ENCODE measurements at regions not wholly inside any gene's neighbourhood (a gene's known extent, or its start where the extent isn't known, plus 50 kb on each side); places are given as distances from the start of the nearest gene placed in this dataset.
A peak's percentile ranks its signal among the peaks of the same experiment; 100 is the strongest.

DNA sequence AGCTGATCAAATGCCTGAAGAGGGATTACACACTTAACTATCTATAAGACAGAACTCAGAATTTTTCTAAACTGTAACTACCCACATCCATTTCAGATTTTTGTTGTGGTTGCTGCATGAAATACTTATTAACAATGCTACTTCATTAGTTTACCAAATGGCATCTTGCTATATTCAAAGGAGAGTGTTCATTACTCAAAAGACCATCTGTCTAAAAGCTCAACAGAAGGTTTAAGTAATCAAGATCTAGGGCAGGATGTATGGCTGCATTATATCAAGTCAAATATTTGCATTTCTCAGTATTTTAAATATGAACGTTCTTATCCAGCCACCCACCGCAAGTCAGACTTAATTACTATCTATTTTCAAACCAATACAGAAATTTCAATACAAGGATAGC lies 79.9 kb downstream of the SIPA1L2 start:
- Mint-ChIP-seq H3K36me3 (ENCODE audit: low read depth) (peaks cover 2% of the 10 kb centered on the region), H3K27me3 (peaks cover 21% of the 10 kb centered on the region), H3K4me3 (no peak overlapping the region), H3K27ac (no peak overlapping the region), H3K4me1 (peaks cover 3% of the 10 kb centered on the region)
- no peak for ATAC-seq
- no peak for DNase-seq
- H3K9me3 ChIP-seq (ENCODE audit: control insufficient read depth, low read length, poor library complexity, severe bottlenecking): no peaks in the 10 kb centered on the region

DNA sequence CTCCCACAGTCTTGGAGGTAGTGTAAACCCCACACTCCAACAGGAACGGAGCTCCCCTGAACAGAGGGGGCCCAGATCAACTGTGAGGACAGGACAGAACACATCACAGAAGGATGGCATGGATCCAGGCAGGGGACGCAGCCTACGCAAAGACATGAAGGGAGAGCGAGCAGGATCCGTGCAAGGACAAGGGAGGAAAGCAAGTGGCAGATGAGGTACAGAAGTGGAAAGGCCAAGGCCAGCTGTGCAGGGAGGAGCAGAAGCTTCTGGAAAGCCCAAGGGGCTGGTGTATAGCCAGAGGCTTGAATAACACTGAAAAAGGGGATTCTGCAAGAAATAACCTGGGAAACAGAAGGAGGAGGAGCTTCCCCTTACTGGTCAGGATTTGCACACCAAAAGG lies 81.2 kb downstream of the SIPA1L2 start:
- ATAC-seq: no peak
- no peak for DNase-seq

DNA sequence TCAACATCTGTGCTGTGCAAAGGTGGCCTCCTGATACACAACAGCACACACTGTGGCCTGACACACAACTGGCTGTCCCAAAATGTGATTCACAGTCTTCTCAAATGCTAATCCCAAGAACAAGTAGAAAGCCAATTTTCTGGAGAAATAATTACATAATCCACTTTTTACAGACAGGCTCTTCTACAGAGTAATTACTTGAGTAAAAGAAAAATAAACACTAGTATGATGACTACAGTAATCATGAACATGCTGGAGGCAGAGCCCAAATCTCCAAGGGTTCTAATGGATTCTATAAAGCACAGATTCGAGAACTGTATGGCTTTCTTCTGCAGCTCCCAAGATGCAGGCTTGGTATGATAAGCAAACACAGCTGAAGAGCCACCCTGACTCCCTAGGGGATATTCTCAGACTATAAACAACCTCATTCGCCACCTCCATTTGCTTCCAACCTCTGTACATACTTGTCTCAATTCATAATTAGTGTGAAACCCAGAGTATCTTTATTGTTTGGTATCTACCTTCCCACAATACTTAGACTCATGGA lies 81.9 kb downstream of the SIPA1L2 start:
- H3K4me3 Mint-ChIP-seq: no peak overlapping the region
- H3K9me3 ChIP-seq (ENCODE audit: control insufficient read depth, low read length, poor library complexity, severe bottlenecking): no peaks in the 10 kb centered on the region
- ATAC-seq (no peak), DNase-seq (no peak)
- H3K27ac Mint-ChIP-seq: no peak overlapping the region
- peaks cover 2% of the 10 kb centered on the region for H3K36me3 Mint-ChIP-seq (ENCODE audit: low read depth)
- H3K4me1 Mint-ChIP-seq: peaks cover 3% of the 10 kb centered on the region
- H3K27me3 Mint-ChIP-seq: peaks cover 20% of the 10 kb centered on the region

More for the DNA sequence above, 81.2 kb downstream of the SIPA1L2 start:
- Mint-ChIP-seq H3K4me3 (no peak overlapping the region), H3K27ac (no peak overlapping the region), H3K27me3 (peaks cover 20% of the 10 kb centered on the region), H3K4me1 (peaks cover 3% of the 10 kb centered on the region), H3K36me3 (ENCODE audit: low read depth) (peaks cover 2% of the 10 kb centered on the region)
- no peaks in the 10 kb centered on the region for H3K9me3 ChIP-seq (ENCODE audit: control insufficient read depth, low read length, poor library complexity, severe bottlenecking)

DNA sequence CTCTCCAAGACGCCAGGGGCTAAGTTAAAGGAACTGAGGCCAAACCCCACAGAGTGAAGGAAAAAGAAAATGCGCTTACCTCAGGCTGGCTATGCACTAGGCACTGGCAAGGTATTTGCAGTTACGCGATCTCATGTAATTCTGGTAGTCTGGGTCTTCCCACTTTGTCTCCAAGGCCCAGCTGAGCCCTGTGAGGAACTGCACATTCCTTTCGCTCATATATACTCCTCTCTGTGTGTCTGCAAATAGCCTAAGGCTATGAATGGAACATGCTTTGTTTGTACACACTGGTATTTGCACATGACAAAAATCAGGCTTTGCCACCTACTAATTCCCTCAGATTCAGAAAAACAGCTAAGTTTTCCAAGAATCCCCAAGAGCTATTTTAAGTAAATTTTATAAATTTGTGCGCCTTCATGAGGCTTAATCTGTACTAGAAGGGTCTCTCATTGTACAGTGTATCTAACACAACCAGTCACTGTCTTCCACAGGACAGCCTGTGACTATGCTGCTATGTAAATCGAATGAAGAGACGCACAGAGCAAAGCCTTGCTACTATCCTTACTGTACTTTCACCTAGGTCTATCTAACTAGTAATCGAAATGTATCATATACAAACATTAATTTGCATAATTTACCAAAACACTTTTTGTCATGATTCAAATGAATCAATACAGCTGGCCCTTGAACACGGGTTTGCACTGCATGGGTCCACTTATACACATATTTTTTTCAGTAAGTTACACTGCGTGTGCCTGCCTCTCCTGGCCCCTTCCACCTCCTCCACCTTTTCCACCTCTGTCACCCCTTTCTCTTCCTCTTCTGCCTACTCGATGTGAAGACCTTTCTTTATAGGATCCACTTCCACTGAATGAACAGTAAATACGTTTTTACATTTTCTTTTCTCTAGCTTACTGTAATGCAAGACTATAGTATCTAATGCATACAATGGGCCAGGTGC lies 87.0 kb downstream of the SIPA1L2 start:
- Mint-ChIP-seq H3K27ac (no peak overlapping the region), H3K4me1 (peaks cover 3% of the 10 kb centered on the region), H3K36me3 (ENCODE audit: low read depth) (peaks cover 2% of the 10 kb centered on the region), H3K27me3 (peaks cover 21% of the 10 kb centered on the region), H3K4me3 (no peak overlapping the region)
- ATAC-seq: no peak
- DNase-seq: no peak
- H3K9me3 ChIP-seq (ENCODE audit: control insufficient read depth, low read length, poor library complexity, severe bottlenecking): no peaks in the 10 kb centered on the region

DNA sequence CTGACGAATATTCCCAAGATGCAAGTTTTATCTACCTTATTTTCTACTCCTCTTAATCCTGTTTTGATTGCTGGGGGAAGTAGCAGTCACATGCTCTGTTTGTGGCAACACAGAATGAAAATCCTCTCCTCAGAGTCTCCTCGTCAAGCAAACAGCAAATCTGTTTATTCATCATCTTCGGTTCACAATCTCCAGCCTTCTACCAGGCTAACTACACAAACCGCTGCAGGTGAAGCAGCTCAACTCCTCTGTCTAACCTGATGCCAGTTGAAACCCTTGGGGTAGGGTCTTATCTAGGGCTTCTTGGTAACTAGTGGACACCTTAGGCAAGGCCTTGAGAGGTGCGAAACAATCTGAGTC lies 91.0 kb downstream of the SIPA1L2 start:
- no peak overlapping the region for H3K27ac Mint-ChIP-seq
- H3K27me3 Mint-ChIP-seq: peaks cover 13% of the 10 kb centered on the region

DNA sequence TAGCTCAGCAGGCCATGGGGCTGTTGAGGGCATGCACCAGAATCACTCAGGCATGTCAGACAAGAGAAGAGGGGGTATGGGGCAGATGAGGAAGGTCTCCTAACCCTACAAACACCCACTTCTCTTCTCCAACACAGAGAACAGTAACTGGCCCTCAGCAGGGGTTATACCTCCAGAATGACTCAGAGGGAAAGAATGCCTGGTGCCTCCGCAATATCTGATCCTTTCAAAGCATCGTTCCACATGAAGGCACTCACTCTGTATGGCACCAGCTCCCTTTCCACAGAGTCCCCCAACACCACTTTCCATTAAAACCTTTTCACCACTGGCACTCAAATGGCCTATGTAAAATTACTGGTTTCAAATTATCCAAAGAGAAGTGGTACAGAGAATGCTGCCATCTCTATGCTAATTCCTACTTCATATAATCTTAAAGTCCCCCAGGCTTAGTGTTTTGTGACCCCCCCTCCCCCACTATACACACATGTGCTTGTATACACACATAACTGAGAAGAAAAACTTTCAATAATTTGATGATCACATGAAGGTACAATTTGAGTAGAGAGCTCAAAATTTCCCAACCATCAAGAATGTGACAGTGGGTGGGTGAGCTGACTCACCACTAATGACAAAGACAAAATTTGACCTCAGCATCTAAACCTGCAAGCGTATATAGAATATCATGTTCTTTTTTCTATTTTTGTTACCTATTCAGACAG lies 91.5 kb downstream of the SIPA1L2 start:
- ATAC-seq: no peak
- DNase-seq: no peak
- no peak overlapping the region for H3K4me3 Mint-ChIP-seq
- peaks cover 13% of the 10 kb centered on the region for H3K27me3 Mint-ChIP-seq
- no peak overlapping the region for H3K27ac Mint-ChIP-seq
- H3K4me1 Mint-ChIP-seq: no peaks in the 10 kb centered on the region
- no peaks in the 10 kb centered on the region for H3K36me3 Mint-ChIP-seq (ENCODE audit: low read depth)
- no peaks in the 10 kb centered on the region for H3K9me3 ChIP-seq (ENCODE audit: control insufficient read depth, low read length, poor library complexity, severe bottlenecking)

More for the DNA sequence above, 91.0 kb downstream of the SIPA1L2 start:
- no peak overlapping the region for H3K4me3 Mint-ChIP-seq
- DNase-seq: no peak
- H3K9me3 ChIP-seq (ENCODE audit: control insufficient read depth, low read length, poor library complexity, severe bottlenecking): no peaks in the 10 kb centered on the region
- no peaks in the 10 kb centered on the region for H3K36me3 Mint-ChIP-seq (ENCODE audit: low read depth)
- H3K4me1 Mint-ChIP-seq: no peaks in the 10 kb centered on the region
- no peak for ATAC-seq

DNA sequence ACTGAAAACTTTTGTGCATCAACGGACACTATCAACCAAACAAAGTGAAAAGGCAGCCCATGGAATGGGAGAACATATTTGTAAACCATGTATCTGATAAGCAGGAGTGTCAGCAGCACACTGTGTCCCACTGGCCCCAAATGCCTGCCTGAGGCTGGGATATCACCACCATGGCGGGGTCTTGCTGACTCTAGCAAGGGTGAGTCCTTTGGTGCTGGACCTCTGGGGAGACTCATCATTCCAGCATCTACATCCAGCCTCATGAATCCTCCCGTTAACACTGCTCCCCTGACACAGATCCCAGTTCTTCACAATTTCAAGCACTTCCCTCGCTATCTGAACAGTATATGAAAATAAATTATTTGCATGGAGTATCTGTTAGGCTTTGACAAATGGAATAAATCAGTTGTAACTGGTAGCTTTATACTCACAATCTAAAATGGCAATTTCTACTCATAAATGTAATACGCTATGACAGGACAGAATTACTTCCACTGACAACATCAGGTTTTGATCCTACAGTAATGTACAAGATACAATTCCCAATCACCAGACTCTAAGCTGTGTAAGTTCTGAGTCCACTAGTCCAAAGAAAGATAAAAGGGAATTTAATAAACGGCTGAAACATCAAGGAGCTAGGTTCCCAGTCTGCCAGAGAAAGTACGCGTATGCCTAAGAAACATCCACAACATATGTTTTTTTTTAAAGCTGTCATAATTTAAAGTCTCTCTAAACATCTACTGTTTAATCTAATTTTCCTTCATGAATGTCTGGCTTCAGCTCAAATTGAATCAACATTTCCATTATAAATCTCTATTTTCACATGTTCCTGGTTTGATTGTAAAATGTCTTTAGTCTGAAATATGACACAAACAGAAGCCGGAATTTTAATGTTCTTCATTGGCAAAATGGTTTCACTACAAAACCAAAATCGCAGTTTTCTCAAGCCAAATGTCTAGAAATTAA lies 95.1 kb downstream of the SIPA1L2 start:
- Mint-ChIP-seq H3K27ac (no peak overlapping the region), H3K4me1 (peaks cover 3% of the 10 kb centered on the region), H3K4me3 (no peak overlapping the region), H3K27me3 (peaks cover 9% of the 10 kb centered on the region), H3K36me3 (ENCODE audit: low read depth) (no peaks in the 10 kb centered on the region)
- H3K9me3 ChIP-seq (ENCODE audit: control insufficient read depth, low read length, poor library complexity, severe bottlenecking): no peaks in the 10 kb centered on the region
- ATAC-seq (no peak), DNase-seq (no peak)

DNA sequence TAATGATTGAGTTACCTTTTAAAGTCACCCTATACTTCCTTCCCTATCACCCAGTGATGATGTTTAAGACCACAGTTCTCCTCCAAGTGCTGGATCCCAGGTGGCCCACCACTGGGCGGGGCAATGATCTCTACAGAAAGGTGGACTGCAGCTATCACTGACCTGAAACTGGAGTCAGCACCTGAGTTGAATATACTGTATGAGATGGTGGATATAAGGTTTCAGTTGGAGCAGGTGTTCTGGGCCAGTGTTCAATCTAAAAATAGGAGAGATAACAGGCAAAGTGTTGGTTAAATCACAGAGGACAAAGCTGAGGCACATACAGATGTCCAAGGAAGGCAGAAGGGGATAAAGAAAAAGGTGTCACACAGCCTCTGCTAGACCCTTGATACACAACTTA lies 96.6 kb downstream of the SIPA1L2 start:
- H3K9me3 ChIP-seq (ENCODE audit: control insufficient read depth, low read length, poor library complexity, severe bottlenecking): no peaks in the 10 kb centered on the region
- no peaks in the 10 kb centered on the region for H3K36me3 Mint-ChIP-seq (ENCODE audit: low read depth)
- no peaks in the 10 kb centered on the region for H3K27me3 Mint-ChIP-seq
- ATAC-seq (no peak), DNase-seq (no peak)
- H3K27ac Mint-ChIP-seq: no peak overlapping the region
- H3K4me3 Mint-ChIP-seq: no peak overlapping the region
- peaks cover 11% of the 10 kb centered on the region for H3K4me1 Mint-ChIP-seq

DNA sequence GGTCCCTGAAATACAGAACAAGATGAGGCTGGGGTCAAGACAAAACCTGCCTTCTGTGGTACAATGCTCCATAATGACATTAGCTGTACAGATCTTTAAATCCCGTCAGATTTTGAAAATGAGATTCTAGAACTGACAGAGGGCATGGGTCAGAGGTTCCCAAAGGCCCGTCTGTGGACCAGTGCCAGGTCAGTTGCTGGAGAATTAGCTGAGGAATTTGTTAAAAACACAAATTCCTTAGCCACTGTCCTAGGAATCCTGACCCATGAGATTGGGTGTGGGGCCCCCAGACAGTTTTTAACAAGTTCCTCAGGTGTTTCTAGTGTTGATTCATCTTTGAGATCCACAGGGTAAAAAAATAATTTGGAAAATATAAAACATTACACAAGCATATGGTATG lies 97.0 kb downstream of the SIPA1L2 start:
- Mint-ChIP-seq H3K36me3 (ENCODE audit: low read depth) (no peaks in the 10 kb centered on the region), H3K27ac (no peak overlapping the region), H3K4me3 (no peak overlapping the region), H3K4me1 (peaks cover 11% of the 10 kb centered on the region), H3K27me3 (no peaks in the 10 kb centered on the region)
- H3K9me3 ChIP-seq (ENCODE audit: control insufficient read depth, low read length, poor library complexity, severe bottlenecking): no peaks in the 10 kb centered on the region
- ATAC-seq (no peak), DNase-seq (no peak)

DNA sequence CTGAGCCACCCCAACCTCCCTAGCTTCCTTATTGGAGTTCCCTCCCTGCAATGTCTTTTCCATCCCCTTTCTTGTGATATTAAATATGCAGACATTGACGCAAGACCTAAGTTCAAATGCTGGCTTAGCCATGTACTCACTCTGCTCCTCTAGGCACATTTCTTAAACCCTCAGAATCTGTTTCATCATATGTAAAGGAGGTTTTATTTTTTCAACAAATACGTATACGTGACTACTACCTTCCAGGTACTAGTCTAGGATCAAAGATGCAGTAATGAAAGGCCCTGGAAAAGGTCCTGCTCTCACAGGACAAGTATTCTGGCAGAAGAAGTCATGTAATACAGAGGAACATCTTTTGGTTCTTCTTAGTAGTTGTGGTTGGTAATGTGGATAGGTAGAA lies 98.6 kb downstream of the SIPA1L2 start:
- no peak for ATAC-seq
- no peaks in the 10 kb centered on the region for H3K36me3 Mint-ChIP-seq (ENCODE audit: low read depth)
- H3K4me3 Mint-ChIP-seq: no peak overlapping the region
- H3K27me3 Mint-ChIP-seq: no peaks in the 10 kb centered on the region
- no peaks in the 10 kb centered on the region for H3K9me3 ChIP-seq (ENCODE audit: control insufficient read depth, low read length, poor library complexity, severe bottlenecking)
- H3K4me1 Mint-ChIP-seq: peaks cover 11% of the 10 kb centered on the region
- DNase-seq: no peak
- H3K27ac Mint-ChIP-seq: no peak overlapping the region

DNA sequence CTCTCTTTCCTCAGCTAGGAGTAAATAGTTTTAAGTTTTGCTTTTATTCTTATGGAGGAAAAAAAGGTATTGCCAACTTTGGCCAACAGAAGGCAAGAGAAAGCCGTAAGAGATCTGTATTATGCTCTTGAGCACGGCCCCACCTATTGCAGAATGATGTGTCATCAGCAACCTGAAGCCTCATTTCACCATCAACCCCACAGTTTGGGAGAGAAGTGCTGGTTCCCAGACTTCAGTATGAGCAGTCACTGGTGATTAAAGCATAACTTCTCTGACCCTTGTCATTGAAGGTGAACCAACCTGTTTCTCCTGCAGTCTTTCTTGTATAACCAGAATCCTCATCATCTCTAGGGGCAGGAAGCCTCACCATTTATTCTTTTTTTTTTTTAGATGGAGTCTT lies 100.2 kb downstream of the SIPA1L2 start:
- Mint-ChIP-seq H3K27me3 (no peaks in the 10 kb centered on the region), H3K27ac (peak overlapping the region; percentile 73), H3K4me1 (peaks cover 11% of the 10 kb centered on the region), H3K4me3 (no peak overlapping the region), H3K36me3 (ENCODE audit: low read depth) (no peaks in the 10 kb centered on the region)
- ATAC-seq: no peak
- DNase-seq: no peak
- H3K9me3 ChIP-seq (ENCODE audit: control insufficient read depth, low read length, poor library complexity, severe bottlenecking): no peaks in the 10 kb centered on the region

DNA sequence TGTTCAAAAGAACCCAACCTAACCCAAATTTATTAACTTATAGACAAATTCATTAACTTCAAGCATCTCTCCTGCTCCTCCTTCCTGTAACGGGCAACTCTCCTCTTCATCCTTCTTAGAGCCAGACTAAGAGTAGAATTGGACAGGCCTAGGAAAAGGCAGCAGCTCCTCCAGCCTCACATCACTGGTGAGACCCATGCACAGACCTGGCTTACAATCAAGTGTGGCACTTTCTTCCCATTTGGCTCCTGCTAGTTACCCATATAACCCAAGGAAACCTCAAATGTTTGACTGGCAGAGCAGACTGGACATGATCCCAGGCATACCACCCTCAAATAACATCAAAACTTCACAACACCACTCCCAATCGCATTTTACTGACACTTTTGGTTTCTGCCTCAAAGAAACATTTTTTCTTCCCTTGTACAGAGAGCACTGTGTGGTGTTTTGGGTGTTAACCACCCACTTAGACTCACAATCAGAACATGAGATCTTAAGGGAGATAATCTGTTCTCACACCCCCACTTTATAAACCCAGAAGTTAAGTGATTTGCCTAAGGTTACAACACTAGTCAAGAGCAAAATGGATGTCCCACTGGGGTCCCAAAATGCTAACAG lies 101.4 kb downstream of the SIPA1L2 start:
- Mint-ChIP-seq H3K27ac (peak overlapping the region; percentile 73), H3K27me3 (no peaks in the 10 kb centered on the region)
- ATAC-seq: peak; percentile 50

More for the DNA sequence above, 101.4 kb downstream of the SIPA1L2 start:
- H3K4me3 Mint-ChIP-seq: no peak overlapping the region
- H3K36me3 Mint-ChIP-seq (ENCODE audit: low read depth): no peaks in the 10 kb centered on the region
- H3K9me3 ChIP-seq (ENCODE audit: control insufficient read depth, low read length, poor library complexity, severe bottlenecking): no peaks in the 10 kb centered on the region
- H3K4me1 Mint-ChIP-seq: peaks cover 11% of the 10 kb centered on the region
- no peak for DNase-seq

Measured in T-helper 17 cell (primary cell).